Prostate gland (tissue), 2 donors: ENCODE measurements at regions not wholly inside any gene's neighbourhood (a gene's known extent, or its start where the extent isn't known, plus 50 kb on each side); places are given as distances from the start of the nearest gene placed in this dataset.

Source experiments
- CTCF ChIP-seq, 4 experiments: fragments of 200-600 bp in 2 of 4; fragments of 450-650 bp in 2 of 4; sonication (generic) in 2 of 4; IDR thresholded peaks; 1 replicate in 3 of 4; 2 replicates in 1 of 4; pipeline ENCODE4 v1.5.1; 2016 to 2019; ENCODE audit warnings: antibody characterized with exemption in 4 of 4, mild to moderate bottlenecking in 2 of 4, moderate library complexity in 2 of 4
- POLR2A ChIP-seq: fragments of 450-650 bp; IDR thresholded peaks from one replicate; pipeline ENCODE4 v1.6.1; 2016; ENCODE audit warnings: antibody characterized with exemption, mild to moderate bottlenecking

- TF ChIP-seq CTCF (IDR thresholded peaks at IDR 0.05), result no peak
- no peak for TF ChIP-seq POLR2A
Measured at GRCh38 chr2:9085353-9085752, 81.9 kb upstream of the MBOAT2 start.
